NCI-H82 treated with DMSO at 0.1 percent for 48 hours (cell line): ENCODE measurements at regions not wholly inside any gene's neighbourhood (a gene's known extent, or its start where the extent isn't known, plus 50 kb on each side); places are given as distances from the start of the nearest gene placed in this dataset.
"Not testable (repeated sequence)": the region's sequence is repeated elsewhere in the genome, so short reads cannot be mapped to it uniquely, and the experiment has no call there.

ENCODE experiments used
- DNase-seq: peaks from one replicate; lab custom pipeline; 2025; ENCODE audit not compliant: unreplicated experiment; lab: John Stamatoyannopoulos, UW

- DNase-seq: no peak
Measured at GRCh38 chr2:430291-431040, 142.6 kb upstream of the ALKAL2 start.

GRCh38 chr2:429575-430254 lies 141.8 kb upstream of the ALKAL2 start:
- no peak for DNase-seq

GRCh38 chr2:429142-429541 lies 141.3 kb upstream of the ALKAL2 start:
- DNase-seq: no peak

- DNase-seq: no peak
Measured at GRCh38 chr2:428591-428990, 140.7 kb upstream of the ALKAL2 start.

GRCh38 chr2:426696-427095 lies 138.8 kb upstream of the ALKAL2 start:
- DNase-seq: not testable (repeated sequence)

GRCh38 chr2:425947-426346 lies 138.1 kb upstream of the ALKAL2 start:
- DNase-seq: no peak

GRCh38 chr2:425243-425642 lies 137.4 kb upstream of the ALKAL2 start:
- DNase-seq: no peak

GRCh38 chr2:424306-425171 lies 136.6 kb upstream of the ALKAL2 start:
- no peak for DNase-seq

- DNase-seq: no peak
Measured at GRCh38 chr2:423479-423878, 135.6 kb upstream of the ALKAL2 start.

- DNase-seq: no peak
Measured at GRCh38 chr2:422676-423435, 135.0 kb upstream of the ALKAL2 start.

GRCh38 chr2:421406-421805 lies 133.5 kb upstream of the ALKAL2 start:
- DNase-seq: no peak

- no peak for DNase-seq
Measured at GRCh38 chr2:419687-420317, 131.9 kb upstream of the ALKAL2 start.

- DNase-seq: no peak
Measured at GRCh38 chr2:417662-418061, 129.8 kb upstream of the ALKAL2 start.

- no peak for DNase-seq
Measured at GRCh38 chr2:417006-417405, 129.1 kb upstream of the ALKAL2 start.

- DNase-seq: no peak
Measured at GRCh38 chr2:415986-416610, 128.2 kb upstream of the ALKAL2 start.

- DNase-seq: no peak
Measured at GRCh38 chr2:409523-409922, 121.6 kb upstream of the ALKAL2 start.

- no peak for DNase-seq
Measured at GRCh38 chr2:407630-408029, 119.7 kb upstream of the ALKAL2 start.

GRCh38 chr2:406876-407275 lies 119.0 kb upstream of the ALKAL2 start:
- DNase-seq: no peak

GRCh38 chr2:406231-406630 lies 118.3 kb upstream of the ALKAL2 start:
- DNase-seq: no peak

GRCh38 chr2:404581-404980 lies 116.7 kb upstream of the ALKAL2 start:
- DNase-seq: no peak
